GM20431 (cell line): ENCODE measurements at regions not wholly inside any gene's neighbourhood (a gene's known extent, or its start where the extent isn't known, plus 50 kb on each side); places are given as distances from the start of the nearest gene placed in this dataset.

Experiments
- in situ Hi-C: fragments of 300-500 bp; cut with MseI, MboI; formaldehyde crosslinking; loops from one replicate; pipeline ENCODE4 v1.15.0; 2020; ENCODE audit warnings: low sequenced_read_pairs; ENCODE audit not compliant: unreplicated experiment

- in situ Hi-C loops = no loop called here
These were observed 108.7 kb upstream of the GLI3 start for GRCh38 chr7:42345478-42346299.

DNA sequence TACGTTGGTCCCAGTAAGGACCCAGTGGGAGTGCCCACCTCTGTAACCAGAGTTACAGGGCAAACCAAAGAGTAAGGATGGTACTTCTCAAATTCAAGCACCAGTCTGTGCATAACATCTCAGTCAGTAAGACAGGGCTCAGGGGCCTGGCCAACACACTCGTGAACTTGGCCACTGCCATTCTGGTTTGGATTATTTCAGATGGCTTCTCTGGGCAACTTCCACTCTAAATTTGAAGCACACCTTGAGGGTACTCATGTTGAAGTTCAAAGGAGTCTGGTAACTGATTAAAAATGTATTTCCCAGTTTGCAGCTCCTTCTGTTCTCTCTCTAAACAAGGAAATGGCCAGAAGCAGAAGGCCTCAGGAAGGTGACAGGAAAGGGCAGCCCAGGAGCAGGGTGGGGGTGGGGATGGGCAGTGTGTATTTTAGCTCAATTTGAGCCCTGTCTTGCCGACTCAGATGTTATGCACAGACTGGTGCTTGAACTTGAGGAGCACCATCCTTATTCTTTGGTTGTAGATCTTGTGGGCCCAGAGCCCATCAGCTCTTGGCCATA is 107.3 kb upstream of the GLI3 start:
- in situ Hi-C loops = no loop called here

GRCh38 chr7:42342381-42342780 is 105.4 kb upstream of the GLI3 start:
- in situ Hi-C loops = no loop called here

GRCh38 chr7:42340436-42340835 is 103.4 kb upstream of the GLI3 start:
- in situ Hi-C loops = no loop called here

GRCh38 chr7:42338916-42339540 is 102.0 kb upstream of the GLI3 start:
- in situ Hi-C loops = no loop called here

DNA sequence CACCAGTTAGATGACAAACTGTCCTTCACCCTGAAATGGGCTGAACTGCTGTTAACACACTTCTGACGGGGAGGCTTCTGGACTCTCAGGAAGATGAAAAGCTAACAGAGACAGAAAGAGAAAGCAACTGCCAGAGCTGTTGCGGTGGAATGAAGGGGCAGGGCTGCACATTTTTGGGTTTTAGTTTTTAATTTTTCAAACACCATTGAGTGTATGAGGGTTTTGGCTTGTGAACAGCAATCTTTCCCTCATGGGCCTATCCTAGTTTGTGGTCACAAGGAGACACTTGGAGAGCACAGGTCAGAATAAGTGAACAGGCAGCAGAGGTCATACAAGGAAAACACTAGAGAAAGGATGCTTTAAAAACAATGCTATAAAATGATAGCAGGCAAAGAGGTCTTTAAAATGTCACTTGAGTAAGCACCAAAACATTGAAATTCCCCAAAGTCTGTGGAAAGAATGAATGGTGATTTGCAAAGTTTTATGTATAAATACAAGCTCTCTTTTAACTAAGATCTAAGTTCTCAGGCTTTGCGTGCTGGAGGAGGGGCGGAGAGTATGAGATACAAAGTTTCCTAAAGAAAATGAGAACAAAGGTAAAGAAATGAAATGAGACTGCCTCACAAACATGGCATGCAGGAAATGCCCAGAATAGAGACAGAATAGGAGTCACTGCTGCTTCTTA is 101.4 kb upstream of the GLI3 start:
- in situ Hi-C loops = no loop called here

DNA sequence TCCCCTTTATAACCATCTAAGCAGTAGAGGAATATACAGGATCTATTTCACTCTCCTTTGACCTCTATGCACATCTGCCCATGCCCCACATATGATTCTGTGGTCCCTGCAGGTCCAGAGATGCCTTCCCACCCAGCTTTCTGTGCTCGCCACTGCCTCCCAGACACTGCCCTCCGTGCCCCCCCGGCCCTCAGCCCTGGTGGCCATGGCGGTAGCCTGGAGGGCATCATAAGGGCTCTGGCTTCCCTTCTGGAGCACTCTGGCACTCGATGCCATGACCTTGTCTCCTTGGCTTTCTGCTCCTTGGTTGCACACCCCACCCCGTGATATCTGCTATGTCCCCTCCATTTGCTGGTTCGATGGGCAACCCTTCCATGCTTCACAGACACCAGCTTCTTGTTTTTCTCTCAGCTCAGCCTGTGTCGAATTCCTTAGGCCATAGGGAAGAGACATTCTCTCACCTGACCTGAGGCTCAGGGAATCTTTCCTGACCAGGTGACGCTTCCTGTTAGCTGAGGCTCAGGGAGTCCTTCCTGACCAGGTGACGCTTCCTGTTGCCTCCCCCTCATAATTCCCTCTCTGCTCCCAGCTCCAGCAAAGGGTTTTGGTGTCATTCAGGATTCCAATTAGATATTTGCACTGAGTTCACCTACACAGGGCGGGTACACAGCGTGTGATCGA is 100.4 kb upstream of the GLI3 start:
- in situ Hi-C loops = no loop called here

GRCh38 chr7:42332605-42333222 is 95.7 kb upstream of the GLI3 start:
- in situ Hi-C loops = no loop called here

GRCh38 chr7:42319631-42320030 is 82.6 kb upstream of the GLI3 start:
- in situ Hi-C loops = no loop called here

DNA sequence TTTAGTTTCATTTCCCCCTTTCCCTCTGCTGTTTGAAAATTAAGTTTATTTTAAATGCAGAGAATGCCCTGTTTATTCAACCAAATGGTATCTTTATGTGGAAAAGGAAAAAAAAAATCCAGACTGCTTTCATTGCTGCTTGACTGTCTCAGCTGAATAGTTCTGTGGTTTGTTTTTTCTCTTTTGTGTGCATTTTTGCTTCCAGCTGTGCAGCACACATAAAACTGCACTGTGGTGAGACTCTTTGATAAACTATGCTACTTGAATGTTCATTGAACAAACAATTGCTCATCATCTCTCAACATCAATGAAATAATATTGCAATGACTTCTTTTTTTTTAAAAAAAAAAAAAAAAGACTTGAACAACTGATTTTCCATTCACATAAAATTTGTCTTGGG is 78.6 kb upstream of the GLI3 start:
- in situ Hi-C loops = no loop called here

DNA sequence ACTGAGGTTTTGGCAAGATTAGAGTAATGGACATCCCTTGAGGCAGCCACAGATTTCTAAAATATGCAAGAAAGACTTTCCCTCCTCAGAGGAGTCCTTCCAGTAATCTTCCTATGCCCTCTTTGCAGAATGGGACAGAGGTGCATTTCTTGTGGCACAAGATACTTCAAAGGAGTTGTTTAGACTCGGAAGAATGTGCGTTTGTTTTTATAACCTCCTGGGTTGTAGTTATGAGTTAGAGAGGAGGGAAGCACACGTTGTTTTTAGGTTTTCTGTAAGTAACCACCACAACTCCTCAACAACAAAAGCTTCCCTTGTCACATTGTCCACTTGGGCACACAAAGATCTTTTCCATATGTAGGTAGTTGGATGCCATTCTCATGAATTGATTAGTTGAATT is 78.1 kb upstream of the GLI3 start:
- in situ Hi-C loops = no loop called here

DNA sequence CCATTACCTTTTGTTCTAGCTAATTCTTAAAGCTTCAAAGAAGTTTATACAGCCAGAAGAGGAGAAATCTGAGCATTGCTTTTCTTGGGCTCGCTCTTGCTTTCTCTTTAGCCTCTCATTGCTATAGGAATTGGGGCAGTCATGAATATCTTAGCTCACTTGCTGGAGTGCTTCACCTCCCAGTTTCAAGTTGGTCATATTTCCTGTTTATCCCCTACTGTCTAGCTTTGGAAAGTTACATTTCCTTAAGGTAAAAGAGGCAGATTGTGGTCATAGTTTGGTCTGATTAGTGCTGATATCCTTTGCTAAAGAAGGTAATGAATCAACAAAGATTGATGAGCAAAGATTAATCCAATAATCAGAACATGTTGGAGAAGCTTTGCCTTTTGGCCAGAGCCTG is 77.7 kb upstream of the GLI3 start:
- in situ Hi-C loops = no loop called here

GRCh38 chr7:42311195-42311594 is 74.2 kb upstream of the GLI3 start:
- in situ Hi-C loops = no loop called here

DNA sequence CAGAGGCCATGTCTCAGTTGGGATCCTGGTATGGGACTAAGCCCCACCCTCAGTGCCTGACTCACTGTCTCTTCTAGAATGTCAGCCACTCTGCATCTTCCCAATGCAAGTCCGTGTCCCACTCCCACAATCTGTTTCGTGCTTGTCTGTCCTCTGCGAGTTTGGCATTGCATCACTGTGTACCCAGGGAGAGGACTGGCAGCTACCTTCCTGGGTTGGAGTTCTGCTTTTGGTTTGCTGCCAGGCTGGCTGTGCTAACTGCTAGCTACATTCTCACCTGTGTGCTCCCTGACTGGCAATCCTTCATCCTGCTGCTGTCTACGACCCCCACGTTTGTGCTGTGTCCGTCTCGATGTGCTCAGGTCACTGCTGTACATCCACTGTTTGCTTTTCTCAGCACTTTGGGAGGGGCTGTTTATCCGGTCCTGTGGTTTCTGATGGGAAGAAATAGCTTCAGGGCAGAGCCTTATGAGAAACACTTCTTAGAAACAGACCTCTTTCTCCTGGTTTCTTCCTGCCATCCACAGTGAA is 56.0 kb upstream of the GLI3 start:
- in situ Hi-C loops = no loop called here

DNA sequence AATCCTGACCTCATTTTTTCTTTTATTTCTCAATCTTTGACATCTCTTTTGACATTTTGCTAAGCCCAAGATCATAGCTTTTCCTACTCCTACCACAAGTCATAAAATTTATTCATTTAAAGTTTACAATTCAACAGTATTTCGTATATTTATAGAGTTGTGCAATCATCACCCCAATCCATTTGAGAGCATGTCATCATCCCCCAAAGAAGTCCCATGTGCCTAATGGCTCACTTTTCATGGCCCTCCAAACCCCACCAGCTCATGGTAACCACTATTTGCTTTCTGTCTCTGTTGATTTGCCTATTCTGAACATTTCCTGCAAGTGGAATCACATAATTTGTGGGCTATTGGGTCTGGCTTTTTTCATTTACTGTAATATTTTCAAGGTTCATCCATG is 52.5 kb upstream of the GLI3 start:
- in situ Hi-C loops = no loop called here
